Uterus (tissue), 2 donors: ENCODE measurements at regions not wholly inside any gene's neighbourhood (a gene's known extent, or its start where the extent isn't known, plus 50 kb on each side); places are given as distances from the start of the nearest gene placed in this dataset.

ENCODE experiments used
- CTCF ChIP-seq, 4 experiments: fragments of 200-600 bp in 2 of 4; fragments of 450-650 bp in 2 of 4; sonication (generic) in 2 of 4; IDR thresholded peaks; one replicate each; pipeline ENCODE4 v1.5.1; 2016 to 2019; ENCODE audit warnings: antibody characterized with exemption in 4 of 4, mild to moderate bottlenecking in 2 of 4, moderate library complexity in 1 of 4
- POLR2A ChIP-seq, 2 donors: fragments of 450-650 bp; IDR thresholded peaks; one replicate each; pipeline ENCODE4 v1.6.1; 2016; ENCODE audit warnings: antibody characterized with exemption in 2 of 2, mild to moderate bottlenecking in 1 of 2, moderate library complexity in 1 of 2

GRCh38 chr1:30522031-30523004, 201.1 kb downstream of the MATN1 start:
- TF ChIP-seq POLR2A (IDR thresholded peaks at IDR 0.05) (no peak), CTCF (IDR thresholded peaks at IDR 0.05) (no peak)
